Stimulated activated naive B cell treated with anti-CD40 and anti-IgM and Interleukin-4, amounts not matched to agents 10 μg/mL and 1 μg/mL and 100 μg/mL, for 72 hours (primary cell): ENCODE measurements at regions not wholly inside any gene's neighbourhood (a gene's known extent, or its start where the extent isn't known, plus 50 kb on each side); places are given as distances from the start of the nearest gene placed in this dataset.
"Not testable (repeated sequence)": the region's sequence is repeated elsewhere in the genome, so short reads cannot be mapped to it uniquely, and the experiment has no call there.

ENCODE experiments used
- ATAC-seq, 2 donors: fragments of 150-1000 bp; cut with Tn5 transposase; replicated peaks; 2 replicates each; pipeline ENCODE4 v1.10.0; 2021; ENCODE audit warnings: moderate library complexity in 1 of 2
- DNase-seq: peaks from one replicate; pipeline ENCODE4 v3.0.0; 2021
- H3K27ac Mint-ChIP-seq: one replicate; pipeline ENCODE4 v1.8.0; 2022; ENCODE audit warnings: mild to moderate bottlenecking, mixed read lengths
- H3K27me3 Mint-ChIP-seq, 2 donors: one replicate each; pipeline ENCODE4 v1.8.0; 2022; ENCODE audit warnings: mixed read lengths in 2 of 2
- H3K36me3 Mint-ChIP-seq, 2 donors: one replicate each; pipeline ENCODE4 v1.8.0; 2022; ENCODE audit warnings: mixed read lengths in 2 of 2, mild to moderate bottlenecking in 1 of 2
- H3K4me1 Mint-ChIP-seq, 2 donors: one replicate each; pipeline ENCODE4 v1.8.0; 2022; ENCODE audit warnings: mixed read lengths in 2 of 2, mild to moderate bottlenecking in 1 of 2
- H3K4me3 Mint-ChIP-seq, 2 donors: one replicate each; pipeline ENCODE4 v1.8.0; 2022; ENCODE audit warnings: mild to moderate bottlenecking in 2 of 2, mixed read lengths in 2 of 2, moderate library complexity in 1 of 2
- H3K9me3 Mint-ChIP-seq, 2 donors: one replicate each; pipeline ENCODE4 v1.8.0; 2022; ENCODE audit warnings: mixed read lengths in 2 of 2, mild to moderate bottlenecking in 1 of 2

DNA sequence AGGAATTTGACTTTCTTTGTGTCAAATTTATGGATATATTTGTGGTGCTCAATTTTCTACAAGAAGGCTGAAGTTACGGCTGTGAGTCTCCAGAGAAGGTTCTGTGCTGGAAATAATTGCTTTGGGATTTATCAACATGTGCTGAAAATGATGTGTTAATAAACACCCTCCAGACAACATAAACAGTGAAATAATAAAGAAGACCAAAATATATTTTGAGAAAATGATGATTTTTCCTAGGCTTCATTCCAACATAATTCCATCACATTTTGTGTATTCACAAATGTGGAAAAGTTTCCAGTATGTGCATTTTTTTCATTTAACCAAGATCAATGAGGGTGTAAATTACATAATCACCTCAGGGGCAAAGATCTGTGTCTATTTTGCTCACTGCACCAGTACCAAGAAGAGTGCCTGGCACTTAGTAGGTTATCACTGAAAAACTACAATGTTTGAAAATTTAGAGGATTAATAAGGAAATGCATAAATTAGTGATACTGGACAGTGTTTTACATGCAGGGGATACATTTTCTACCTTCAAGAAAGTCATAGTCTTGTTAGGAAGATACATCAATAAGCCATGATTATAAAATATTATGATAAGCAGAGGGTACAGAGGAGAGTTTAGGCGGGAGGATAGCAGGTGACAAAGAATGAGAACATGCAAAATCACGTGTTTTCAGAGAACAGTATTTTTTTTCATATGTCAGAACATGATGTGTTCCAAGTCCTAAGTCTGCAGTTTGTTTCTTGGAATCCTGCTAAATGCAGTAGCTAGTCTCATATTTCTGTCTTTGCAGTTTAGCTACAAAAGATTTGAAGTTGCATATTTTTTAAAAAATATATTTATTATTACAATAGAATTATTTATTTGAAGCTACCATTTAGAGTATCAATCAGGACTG, 127.6 kb upstream of the DLGAP1 start:
- Mint-ChIP-seq H3K27ac (no peak overlapping the region), H3K9me3 (peaks cover 5 to 11% of the 10 kb centered on the region in 2 donors), H3K4me1 (no peaks in the 10 kb centered on the region), H3K27me3 (no peaks in the 10 kb centered on the region), H3K4me3 (no peak overlapping the region), H3K36me3 (no peaks in the 10 kb centered on the region)
- no peak for ATAC-seq
- DNase-seq, result no peak

DNA sequence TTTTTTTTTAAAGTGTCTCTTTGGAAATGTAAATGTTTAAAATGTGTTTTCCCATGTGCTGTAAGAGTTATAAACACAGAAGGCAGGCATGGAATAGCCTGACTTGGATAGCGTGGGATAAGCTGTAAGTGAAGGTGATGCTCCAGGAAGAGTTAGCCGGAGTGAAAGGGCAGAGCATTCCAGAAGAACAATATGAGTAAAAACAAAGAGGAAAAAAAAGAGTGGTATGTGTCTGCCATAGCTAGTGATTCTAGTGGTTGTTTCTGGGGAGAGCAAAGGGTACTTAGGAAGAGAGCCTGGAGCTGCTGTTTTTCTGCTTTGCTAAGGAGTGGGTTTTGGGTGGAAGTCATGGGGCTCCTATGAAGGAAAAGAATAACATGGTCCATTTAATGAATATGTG, 126.9 kb upstream of the DLGAP1 start:
- no peak overlapping the region for H3K4me3 Mint-ChIP-seq
- no peaks in the 10 kb centered on the region for H3K27me3 Mint-ChIP-seq
- DNase-seq (no peak), ATAC-seq (no peak)
- no peaks in the 10 kb centered on the region for H3K36me3 Mint-ChIP-seq
- H3K27ac Mint-ChIP-seq, result no peak overlapping the region
- peaks cover 12 to 17% of the 10 kb centered on the region in 2 donors for H3K9me3 Mint-ChIP-seq
- H3K4me1 Mint-ChIP-seq, result no peaks in the 10 kb centered on the region

GRCh38 chr18:4578449-4578848, 123.3 kb upstream of the DLGAP1 start:
- H3K4me3 Mint-ChIP-seq, result no peak overlapping the region
- no peaks in the 10 kb centered on the region for H3K4me1 Mint-ChIP-seq
- H3K9me3 Mint-ChIP-seq, result peaks cover 20 to 25% of the 10 kb centered on the region in 2 donors
- DNase-seq (no peak), ATAC-seq (no peak)
- no peaks in the 10 kb centered on the region for H3K27me3 Mint-ChIP-seq
- no peak overlapping the region for H3K27ac Mint-ChIP-seq
- no peaks in the 10 kb centered on the region for H3K36me3 Mint-ChIP-seq

GRCh38 chr18:4573735-4574134, 118.6 kb upstream of the DLGAP1 start:
- no peaks in the 10 kb centered on the region for H3K4me1 Mint-ChIP-seq
- no peak overlapping the region for H3K4me3 Mint-ChIP-seq
- no peaks in the 10 kb centered on the region for H3K36me3 Mint-ChIP-seq
- DNase-seq (no peak), ATAC-seq (no peak)
- H3K27ac Mint-ChIP-seq, result no peak overlapping the region
- H3K9me3 Mint-ChIP-seq, result peaks cover 30 to 33% of the 10 kb centered on the region in 2 donors
- no peaks in the 10 kb centered on the region for H3K27me3 Mint-ChIP-seq

GRCh38 chr18:4557502-4557901, 102.4 kb upstream of the DLGAP1 start:
- ATAC-seq, result no peak

DNA sequence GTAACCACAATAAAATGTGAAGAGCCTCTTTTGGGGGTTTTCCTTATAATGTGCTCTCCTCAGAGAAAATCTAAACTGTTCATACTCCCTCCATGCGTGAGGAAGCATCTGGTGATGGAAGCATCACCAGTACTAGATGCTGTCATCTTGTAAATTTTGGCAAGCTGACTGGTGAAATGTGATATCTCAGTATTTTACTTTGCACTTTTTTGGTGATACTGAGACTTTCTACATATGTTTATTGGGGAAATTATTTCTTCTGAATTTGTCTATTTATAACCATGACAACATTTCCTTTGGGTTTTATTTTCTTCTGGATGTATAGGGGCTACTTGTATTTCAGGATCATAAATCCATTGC, 95.9 kb upstream of the DLGAP1 start:
- Mint-ChIP-seq H3K9me3 (no peaks in the 10 kb centered on the region), H3K27me3 (no peaks in the 10 kb centered on the region), H3K4me1 (no peaks in the 10 kb centered on the region), H3K36me3 (no peaks in the 10 kb centered on the region), H3K27ac (no peak overlapping the region), H3K4me3 (no peak overlapping the region)
- no peak for ATAC-seq
- no peak for DNase-seq

More at GRCh38 chr18:4557502-4557901, 102.4 kb upstream of the DLGAP1 start:
- Mint-ChIP-seq H3K27me3 (no peaks in the 10 kb centered on the region), H3K4me1 (no peaks in the 10 kb centered on the region), H3K9me3 (peaks cover 2 to 5% of the 10 kb centered on the region in 2 donors), H3K27ac (no peak overlapping the region), H3K4me3 (no peak overlapping the region), H3K36me3 (no peaks in the 10 kb centered on the region)
- DNase-seq, result no peak

DNA sequence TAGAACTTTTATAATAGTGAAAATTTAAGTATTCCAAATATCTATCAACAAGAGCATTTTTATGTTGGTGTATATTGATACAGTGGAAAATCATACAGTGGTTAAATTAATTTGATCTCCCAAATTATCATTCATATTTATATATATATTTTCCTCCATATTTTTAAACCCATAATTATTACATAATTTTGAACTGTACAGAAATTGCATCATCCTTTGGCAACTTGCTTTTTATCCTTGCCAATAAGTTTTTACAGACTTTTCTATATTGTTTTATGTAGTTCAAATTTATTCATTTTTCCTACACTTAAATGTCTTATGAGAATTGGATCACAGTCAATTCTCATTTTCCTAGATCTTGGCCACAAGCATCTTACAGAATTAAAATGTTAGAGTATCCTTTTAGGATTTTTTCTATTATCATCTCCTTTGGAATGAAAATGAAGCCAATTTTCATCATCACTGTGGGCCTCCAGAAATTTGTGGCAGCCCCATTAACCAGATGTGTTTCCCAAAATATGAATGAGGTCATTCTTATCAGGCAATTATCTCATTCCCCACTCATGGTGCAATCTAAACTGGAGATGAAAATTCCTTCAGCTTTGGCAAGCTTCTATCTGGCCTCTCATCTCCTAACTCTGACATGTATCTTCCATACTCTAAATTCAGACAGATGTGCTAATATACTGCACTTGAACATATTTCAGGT, 94.2 kb upstream of the DLGAP1 start:
- H3K9me3 Mint-ChIP-seq, result no peaks in the 10 kb centered on the region
- H3K27me3 Mint-ChIP-seq, result no peaks in the 10 kb centered on the region
- H3K4me3 Mint-ChIP-seq, result no peak overlapping the region
- no peak for ATAC-seq
- H3K27ac Mint-ChIP-seq, result no peak overlapping the region
- H3K36me3 Mint-ChIP-seq, result no peaks in the 10 kb centered on the region
- DNase-seq, result no peak
- H3K4me1 Mint-ChIP-seq, result no peaks in the 10 kb centered on the region

DNA sequence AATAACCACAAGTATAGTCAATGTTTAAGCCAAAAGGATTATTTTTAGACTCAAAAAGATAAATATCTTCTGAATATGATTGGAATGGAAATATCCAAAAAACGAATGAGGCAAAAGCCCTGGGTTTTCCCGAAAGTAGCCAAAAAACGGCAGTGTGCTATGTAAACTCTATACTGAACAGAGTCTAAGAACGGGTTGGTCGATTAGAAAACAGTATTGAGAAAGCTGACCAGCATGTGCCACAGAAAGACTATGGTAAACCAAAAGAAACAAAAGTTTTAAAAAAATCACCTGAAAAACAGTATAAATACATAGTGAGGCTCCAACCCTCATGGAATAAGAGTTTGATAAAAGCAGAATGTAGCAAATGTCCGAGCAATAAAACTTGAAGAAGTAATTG, 92.0 kb upstream of the DLGAP1 start:
- H3K4me1 Mint-ChIP-seq, result no peaks in the 10 kb centered on the region
- no peak overlapping the region for H3K27ac Mint-ChIP-seq
- peaks cover 0 to 2% of the 10 kb centered on the region in 2 donors for H3K9me3 Mint-ChIP-seq
- no peak for ATAC-seq
- no peak overlapping the region for H3K4me3 Mint-ChIP-seq
- H3K27me3 Mint-ChIP-seq, result no peaks in the 10 kb centered on the region
- DNase-seq, result no peak
- H3K36me3 Mint-ChIP-seq, result no peaks in the 10 kb centered on the region

DNA sequence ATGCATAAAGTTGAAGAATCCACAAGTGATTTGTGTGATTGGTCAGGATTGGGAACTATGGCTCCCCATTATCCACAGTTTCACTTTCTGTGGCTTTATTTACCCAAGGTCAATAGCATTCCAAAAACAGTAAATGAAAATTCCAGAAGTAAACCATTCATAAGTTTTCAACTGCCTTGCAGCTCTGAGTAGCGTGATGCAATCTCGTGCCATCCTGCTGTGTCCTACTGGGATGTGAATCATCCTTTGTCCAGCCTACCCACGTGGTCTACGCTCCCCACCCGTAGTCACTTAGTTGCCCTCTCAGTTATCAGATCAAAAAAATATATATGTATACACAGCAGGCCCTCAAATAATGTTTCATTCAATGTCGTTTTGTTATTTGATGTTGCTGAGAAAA, 89.0 kb upstream of the DLGAP1 start:
- no peak for DNase-seq
- peaks cover under 1 to 2% of the 10 kb centered on the region in 2 donors for H3K9me3 Mint-ChIP-seq
- no peak overlapping the region for H3K27ac Mint-ChIP-seq
- H3K36me3 Mint-ChIP-seq, result no peaks in the 10 kb centered on the region
- H3K4me3 Mint-ChIP-seq, result no peak overlapping the region
- H3K4me1 Mint-ChIP-seq, result no peaks in the 10 kb centered on the region
- ATAC-seq, result no peak
- no peaks in the 10 kb centered on the region for H3K27me3 Mint-ChIP-seq

DNA sequence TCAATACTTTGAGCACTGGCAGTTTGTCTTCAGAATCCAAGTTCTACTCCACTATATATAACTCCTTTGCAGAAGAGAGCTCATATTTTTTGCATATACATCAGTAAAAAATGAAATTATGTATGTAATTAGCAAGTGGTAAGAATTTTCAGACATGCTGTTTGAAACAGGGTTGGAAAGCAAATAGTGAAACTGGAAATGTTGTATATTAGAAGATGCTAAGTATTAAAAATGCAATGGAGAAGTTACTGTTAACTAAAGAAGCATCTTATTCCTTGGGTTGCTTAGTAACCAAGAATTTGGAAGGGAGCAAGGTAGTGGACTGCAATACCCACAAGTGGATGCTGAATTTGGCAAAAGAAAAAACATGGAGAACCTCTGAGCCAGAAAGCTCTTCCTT, 88.6 kb upstream of the DLGAP1 start:
- DNase-seq (no peak), ATAC-seq (no peak)
- H3K4me1 Mint-ChIP-seq, result no peaks in the 10 kb centered on the region
- no peaks in the 10 kb centered on the region for H3K36me3 Mint-ChIP-seq
- no peak overlapping the region for H3K4me3 Mint-ChIP-seq
- H3K27me3 Mint-ChIP-seq, result no peaks in the 10 kb centered on the region
- H3K27ac Mint-ChIP-seq, result no peak overlapping the region
- peaks cover 4 to 6% of the 10 kb centered on the region in 2 donors for H3K9me3 Mint-ChIP-seq

GRCh38 chr18:4541588-4541987, 86.5 kb upstream of the DLGAP1 start:
- no peak for DNase-seq
- Mint-ChIP-seq H3K27ac (no peak overlapping the region), H3K4me3 (no peak overlapping the region), H3K27me3 (no peaks in the 10 kb centered on the region), H3K36me3 (no peaks in the 10 kb centered on the region), H3K9me3 (peaks cover 8 to 14% of the 10 kb centered on the region in 2 donors), H3K4me1 (no peaks in the 10 kb centered on the region)
- ATAC-seq, result no peak

GRCh38 chr18:4536447-4536846, 81.3 kb upstream of the DLGAP1 start:
- ATAC-seq (no peak), DNase-seq (no peak)
- Mint-ChIP-seq H3K4me1 (no peaks in the 10 kb centered on the region), H3K36me3 (peaks cover 0 to 3% of the 10 kb centered on the region in 2 donors), H3K27me3 (no peaks in the 10 kb centered on the region), H3K27ac (no peak overlapping the region), H3K4me3 (no peak overlapping the region), H3K9me3 (peaks cover 19 to 26% of the 10 kb centered on the region in 2 donors)

GRCh38 chr18:4528405-4528804, 73.3 kb upstream of the DLGAP1 start:
- Mint-ChIP-seq H3K4me1 (no peaks in the 10 kb centered on the region), H3K27me3 (no peaks in the 10 kb centered on the region), H3K9me3 (peaks cover 10 to 18% of the 10 kb centered on the region in 2 donors), H3K4me3 (no peak overlapping the region), H3K27ac (no peak overlapping the region), H3K36me3 (peaks cover 0 to 3% of the 10 kb centered on the region in 2 donors)
- ATAC-seq (no peak), DNase-seq (no peak)

DNA sequence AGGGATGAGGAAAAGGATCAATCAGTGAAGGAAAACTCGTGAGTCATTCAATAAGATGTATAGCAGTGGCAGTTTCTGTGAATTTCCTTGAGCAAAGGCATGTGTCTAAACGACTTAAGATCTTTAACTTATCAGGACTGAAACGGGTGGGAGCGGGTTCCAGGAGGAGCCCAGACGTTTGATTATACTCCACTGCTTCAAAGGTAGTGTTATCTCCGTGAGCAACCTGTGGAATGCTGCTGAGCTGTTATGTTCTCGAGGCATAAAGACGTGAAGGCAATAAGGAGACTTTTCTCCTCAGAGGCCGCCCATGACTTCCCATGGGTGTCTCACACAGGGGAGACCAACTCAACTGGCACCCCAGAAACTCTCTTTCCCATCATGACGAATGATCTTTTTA, 72.7 kb upstream of the DLGAP1 start:
- not testable (repeated sequence) for ATAC-seq, H3K27me3 Mint-ChIP-seq, H3K27ac Mint-ChIP-seq, DNase-seq, H3K4me1 Mint-ChIP-seq, H3K36me3 Mint-ChIP-seq, H3K4me3 Mint-ChIP-seq
- H3K9me3 Mint-ChIP-seq, result peaks cover 7 to 15% of the 10 kb centered on the region in 2 donors

DNA sequence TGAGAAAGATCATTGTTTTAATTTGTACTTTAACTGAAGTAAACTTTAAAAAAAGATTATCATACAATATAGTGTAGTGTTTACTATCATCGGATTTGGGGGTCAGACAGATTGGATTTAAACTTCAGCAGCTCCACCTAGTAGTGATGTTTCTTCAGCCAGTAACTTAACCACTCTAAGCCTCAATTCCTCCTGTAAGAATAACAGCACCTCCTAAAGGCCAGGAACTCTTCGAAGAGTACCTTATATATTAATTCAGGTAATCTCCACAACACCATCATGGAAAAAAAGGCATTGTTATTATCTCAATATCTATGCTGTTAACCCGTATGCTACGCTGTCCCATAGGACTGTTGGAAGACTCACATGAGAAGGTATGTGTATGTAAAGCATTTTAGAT, 69.0 kb upstream of the DLGAP1 start:
- Mint-ChIP-seq H3K4me1 (no peaks in the 10 kb centered on the region), H3K36me3 (no peaks in the 10 kb centered on the region), H3K4me3 (no peak overlapping the region), H3K27me3 (no peaks in the 10 kb centered on the region), H3K27ac (no peak overlapping the region), H3K9me3 (peaks cover 2 to 3% of the 10 kb centered on the region in 2 donors)
- DNase-seq, result no peak
- ATAC-seq, result no peak
